ENCODE measurements at regions not wholly inside any gene's neighbourhood (a gene's known extent, or its start where the extent isn't known, plus 50 kb on each side); places are given as distances from the start of the nearest gene placed in this dataset.

- TF ChIP-seq, protein P1, sequence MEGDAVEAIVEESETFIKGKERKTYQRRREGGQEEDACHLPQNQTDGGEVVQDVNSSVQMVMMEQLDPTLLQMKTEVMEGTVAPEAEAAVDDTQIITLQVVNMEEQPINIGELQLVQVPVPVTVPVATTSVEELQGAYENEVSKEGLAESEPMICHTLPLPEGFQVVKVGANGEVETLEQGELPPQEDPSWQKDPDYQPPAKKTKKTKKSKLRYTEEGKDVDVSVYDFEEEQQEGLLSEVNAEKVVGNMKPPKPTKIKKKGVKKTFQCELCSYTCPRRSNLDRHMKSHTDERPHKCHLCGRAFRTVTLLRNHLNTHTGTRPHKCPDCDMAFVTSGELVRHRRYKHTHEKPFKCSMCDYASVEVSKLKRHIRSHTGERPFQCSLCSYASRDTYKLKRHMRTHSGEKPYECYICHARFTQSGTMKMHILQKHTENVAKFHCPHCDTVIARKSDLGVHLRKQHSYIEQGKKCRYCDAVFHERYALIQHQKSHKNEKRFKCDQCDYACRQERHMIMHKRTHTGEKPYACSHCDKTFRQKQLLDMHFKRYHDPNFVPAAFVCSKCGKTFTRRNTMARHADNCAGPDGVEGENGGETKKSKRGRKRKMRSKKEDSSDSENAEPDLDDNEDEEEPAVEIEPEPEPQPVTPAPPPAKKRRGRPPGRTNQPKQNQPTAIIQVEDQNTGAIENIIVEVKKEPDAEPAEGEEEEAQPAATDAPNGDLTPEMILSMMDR (conservative IDR thresholded peaks at IDR 0.05) = no peak
- no peak for TF ChIP-seq EZH2 (IDR thresholded peaks at IDR 0.05; ENCODE audit: low read depth)
Observed at GRCh38 chr1:193697115-193697762, 510.8 kb upstream of the B3GALT2 start.

Data from PC-9 (cell line).